Stimulated activated memory B cell treated with anti-CD40 and anti-IgM and Interleukin-4, amounts not matched to agents 10 μg/mL and 1 μg/mL and 100 μg/mL, for 72 hours (primary cell): ENCODE measurements at regions not wholly inside any gene's neighbourhood (a gene's known extent, or its start where the extent isn't known, plus 50 kb on each side); places are given as distances from the start of the nearest gene placed in this dataset.

ENCODE experiments used
- ATAC-seq: fragments of 150-1000 bp; cut with Tn5 transposase; 2 replicates; pipeline ENCODE4 v1.10.0; 2021
- H3K27ac Mint-ChIP-seq: one replicate; pipeline ENCODE4 v1.8.0; 2022; ENCODE audit warnings: mild to moderate bottlenecking, mixed read lengths
- H3K27me3 Mint-ChIP-seq: one replicate; pipeline ENCODE4 v1.8.0; 2022; ENCODE audit warnings: mixed read lengths
- H3K36me3 Mint-ChIP-seq: one replicate; pipeline ENCODE4 v1.8.0; 2022; ENCODE audit warnings: mixed read lengths
- H3K4me1 Mint-ChIP-seq: one replicate; pipeline ENCODE4 v1.8.0; 2022; ENCODE audit warnings: mixed read lengths
- H3K4me3 Mint-ChIP-seq: one replicate; pipeline ENCODE4 v1.8.0; 2022; ENCODE audit warnings: mild to moderate bottlenecking, moderate library complexity, mixed read lengths
- H3K9me3 Mint-ChIP-seq: one replicate; pipeline ENCODE4 v1.8.0; 2022; ENCODE audit warnings: mixed read lengths

- H3K36me3 Mint-ChIP-seq = no peaks in the 10 kb centered on the region
- H3K9me3 Mint-ChIP-seq = no peaks in the 10 kb centered on the region
- ATAC-seq = no peak
- H3K4me3 Mint-ChIP-seq = no peak overlapping the region
- H3K4me1 Mint-ChIP-seq = no peaks in the 10 kb centered on the region
- peaks cover 8% of the 10 kb centered on the region for H3K27me3 Mint-ChIP-seq
- no peak overlapping the region for H3K27ac Mint-ChIP-seq
Observed at GRCh38 chr19:30651691-30652090, 279.5 kb downstream of the ZNF536 start.

- H3K4me1 Mint-ChIP-seq = no peaks in the 10 kb centered on the region
- ATAC-seq = no peak
- H3K27me3 Mint-ChIP-seq = peaks cover 8% of the 10 kb centered on the region
- H3K36me3 Mint-ChIP-seq = no peaks in the 10 kb centered on the region
- no peaks in the 10 kb centered on the region for H3K9me3 Mint-ChIP-seq
- no peak overlapping the region for H3K27ac Mint-ChIP-seq
- no peak overlapping the region for H3K4me3 Mint-ChIP-seq
Observed at GRCh38 chr19:30651066-30651465, 278.9 kb downstream of the ZNF536 start.

- Mint-ChIP-seq H3K36me3 (no peaks in the 10 kb centered on the region), H3K27me3 (peaks cover 8% of the 10 kb centered on the region), H3K4me1 (no peaks in the 10 kb centered on the region), H3K27ac (no peak overlapping the region), H3K9me3 (no peaks in the 10 kb centered on the region), H3K4me3 (no peak overlapping the region)
- ATAC-seq = no peak
Observed at GRCh38 chr19:30649934-30650614, 277.9 kb downstream of the ZNF536 start.

GRCh38 chr19:30648866-30649862 lies 277.0 kb downstream of the ZNF536 start:
- Mint-ChIP-seq H3K4me3 (no peak overlapping the region), H3K27me3 (peaks cover 8% of the 10 kb centered on the region)

GRCh38 chr19:30647891-30648720 lies 275.9 kb downstream of the ZNF536 start:
- no peak overlapping the region for H3K4me3 Mint-ChIP-seq
- no peaks in the 10 kb centered on the region for H3K4me1 Mint-ChIP-seq
- H3K27ac Mint-ChIP-seq = no peak overlapping the region
- no peaks in the 10 kb centered on the region for H3K9me3 Mint-ChIP-seq
- H3K36me3 Mint-ChIP-seq = no peaks in the 10 kb centered on the region
- peaks cover 8% of the 10 kb centered on the region for H3K27me3 Mint-ChIP-seq
- no peak for ATAC-seq

More at GRCh38 chr19:30648866-30649862, 277.0 kb downstream of the ZNF536 start:
- Mint-ChIP-seq H3K4me1 (no peaks in the 10 kb centered on the region), H3K9me3 (no peaks in the 10 kb centered on the region), H3K27ac (no peak overlapping the region), H3K36me3 (no peaks in the 10 kb centered on the region)
- ATAC-seq = no peak

- no peak for ATAC-seq
- H3K4me1 Mint-ChIP-seq = no peaks in the 10 kb centered on the region
- no peak overlapping the region for H3K27ac Mint-ChIP-seq
- H3K27me3 Mint-ChIP-seq = peaks cover 8% of the 10 kb centered on the region
- H3K36me3 Mint-ChIP-seq = no peaks in the 10 kb centered on the region
- H3K9me3 Mint-ChIP-seq = no peaks in the 10 kb centered on the region
- no peak overlapping the region for H3K4me3 Mint-ChIP-seq
Observed at GRCh38 chr19:30646806-30647205, 274.6 kb downstream of the ZNF536 start.

- Mint-ChIP-seq H3K4me3 (no peak overlapping the region), H3K27me3 (peaks cover 8% of the 10 kb centered on the region), H3K36me3 (no peaks in the 10 kb centered on the region), H3K27ac (no peak overlapping the region), H3K9me3 (no peaks in the 10 kb centered on the region), H3K4me1 (no peaks in the 10 kb centered on the region)
- ATAC-seq = no peak
Observed at GRCh38 chr19:30645946-30646577, 273.9 kb downstream of the ZNF536 start.

GRCh38 chr19:30640252-30640965 lies 268.2 kb downstream of the ZNF536 start:
- no peak for ATAC-seq
- H3K27me3 Mint-ChIP-seq = no peaks in the 10 kb centered on the region
- no peaks in the 10 kb centered on the region for H3K36me3 Mint-ChIP-seq
- H3K27ac Mint-ChIP-seq = no peak overlapping the region
- H3K4me3 Mint-ChIP-seq = no peak overlapping the region
- H3K9me3 Mint-ChIP-seq = peaks cover 12% of the 10 kb centered on the region
- H3K4me1 Mint-ChIP-seq = no peaks in the 10 kb centered on the region

- Mint-ChIP-seq H3K4me3 (no peak overlapping the region), H3K36me3 (no peaks in the 10 kb centered on the region), H3K9me3 (peaks cover 15% of the 10 kb centered on the region), H3K27me3 (no peaks in the 10 kb centered on the region), H3K4me1 (no peaks in the 10 kb centered on the region), H3K27ac (no peak overlapping the region)
- no peak for ATAC-seq
Observed at GRCh38 chr19:30638889-30639288, 266.7 kb downstream of the ZNF536 start.

GRCh38 chr19:30637926-30638325 lies 265.7 kb downstream of the ZNF536 start:
- H3K36me3 Mint-ChIP-seq = no peaks in the 10 kb centered on the region

GRCh38 chr19:30634996-30635975 lies 263.1 kb downstream of the ZNF536 start:
- no peaks in the 10 kb centered on the region for H3K4me1 Mint-ChIP-seq
- no peaks in the 10 kb centered on the region for H3K27me3 Mint-ChIP-seq
- no peak overlapping the region for H3K4me3 Mint-ChIP-seq
- peaks cover 15% of the 10 kb centered on the region for H3K9me3 Mint-ChIP-seq
- no peak for ATAC-seq
- no peak overlapping the region for H3K27ac Mint-ChIP-seq
- no peaks in the 10 kb centered on the region for H3K36me3 Mint-ChIP-seq

More at GRCh38 chr19:30637926-30638325, 265.7 kb downstream of the ZNF536 start:
- Mint-ChIP-seq H3K4me1 (no peaks in the 10 kb centered on the region), H3K27ac (no peak overlapping the region), H3K27me3 (no peaks in the 10 kb centered on the region), H3K9me3 (peaks cover 15% of the 10 kb centered on the region), H3K4me3 (no peak overlapping the region)
- no peak for ATAC-seq

- H3K27me3 Mint-ChIP-seq = no peaks in the 10 kb centered on the region
- no peaks in the 10 kb centered on the region for H3K36me3 Mint-ChIP-seq
- no peak overlapping the region for H3K4me3 Mint-ChIP-seq
- peaks cover 15% of the 10 kb centered on the region for H3K9me3 Mint-ChIP-seq
- ATAC-seq = no peak
- H3K27ac Mint-ChIP-seq = no peak overlapping the region
- no peaks in the 10 kb centered on the region for H3K4me1 Mint-ChIP-seq
Observed at GRCh38 chr19:30634131-30634830, 262.1 kb downstream of the ZNF536 start.

GRCh38 chr19:30631033-30631370 lies 258.8 kb downstream of the ZNF536 start:
- Mint-ChIP-seq H3K9me3 (peaks cover 4% of the 10 kb centered on the region), H3K4me3 (no peak overlapping the region)

More at GRCh38 chr19:30631033-30631370, 258.8 kb downstream of the ZNF536 start:
- H3K36me3 Mint-ChIP-seq = no peaks in the 10 kb centered on the region
- H3K4me1 Mint-ChIP-seq = no peaks in the 10 kb centered on the region
- H3K27me3 Mint-ChIP-seq = no peaks in the 10 kb centered on the region
- H3K27ac Mint-ChIP-seq = no peak overlapping the region
- ATAC-seq = no peak
